Keratinocyte (primary cell): ENCODE measurements at regions not wholly inside any gene's neighbourhood (a gene's known extent, or its start where the extent isn't known, plus 50 kb on each side); places are given as distances from the start of the nearest gene placed in this dataset.

Source experiments
- DNase-seq: peaks from one replicate; pipeline ENCODE4 v3.0.0-alpha.2; 2011; ENCODE audit warnings: low read depth, missing footprints, low spot score
- FAIRE-seq: peaks from 2 replicates; lab custom pipeline; 2011; peaks lifted over from hg19 to GRCh38; lab: Jason Lieb, UNC
- H2AFZ ChIP-seq: 2 replicates; pipeline ENCODE4 v1.6.0; 2012; ENCODE audit warnings: low read length, control low read depth, inconsistent platforms; ENCODE audit not compliant: control insufficient read depth
- H3K27ac ChIP-seq: 2 replicates; pipeline ENCODE4 v1.5.1; 2011; ENCODE audit warnings: low read length; ENCODE audit not compliant: control insufficient read depth, insufficient read depth
- H3K27me3 ChIP-seq: 3 replicates; pipeline ENCODE4 v1.6.0; 2011; ENCODE audit warnings: low read length; ENCODE audit not compliant: control insufficient read depth, insufficient read depth; ENCODE audit errors: extremely low read depth
- H3K36me3 ChIP-seq, 2 experiments: 2 replicates in 1 of 2; 3 replicates in 1 of 2; pipeline ENCODE4 v1.5.1; 2011; ENCODE audit warnings: low read length in 2 of 2, mild to moderate bottlenecking in 1 of 2; ENCODE audit not compliant: control insufficient read depth in 2 of 2, insufficient read depth in 2 of 2; ENCODE audit errors: extremely low read depth in 1 of 2
- H3K4me1 ChIP-seq: 3 replicates; pipeline ENCODE4 v1.5.1; 2011; ENCODE audit warnings: low read length; ENCODE audit not compliant: control insufficient read depth, insufficient read depth; ENCODE audit errors: extremely low read depth
- H3K4me2 ChIP-seq: 3 replicates; pipeline ENCODE4 v1.6.0; 2011; ENCODE audit warnings: low read depth, low read length; ENCODE audit not compliant: control insufficient read depth, insufficient read depth; ENCODE audit errors: extremely low read depth
- H3K4me3 ChIP-seq, 3 experiments: fragments of 200-600 bp in 1 of 3; sonication (generic) in 1 of 3; 2 replicates in 2 of 3; 3 replicates in 1 of 3; pipeline ENCODE4 v1.5.1; 2011 to 2016; ENCODE audit warnings: low read length in 3 of 3, mild to moderate bottlenecking in 3 of 3, control low read depth in 2 of 3, inconsistent platforms in 1 of 3, low read depth in 1 of 3, mixed read lengths in 1 of 3, mixed run types in 1 of 3, moderate library complexity in 1 of 3; ENCODE audit not compliant: control insufficient read depth in 2 of 3, insufficient read depth in 2 of 3; ENCODE audit errors: extremely low read depth in 1 of 3
- H3K79me2 ChIP-seq: 2 replicates; pipeline ENCODE4 v1.6.0; 2012; ENCODE audit warnings: low read length; ENCODE audit not compliant: control insufficient read depth, insufficient read depth
- H3K9ac ChIP-seq: 3 replicates; pipeline ENCODE4 v1.6.0; 2011; ENCODE audit warnings: low read length; ENCODE audit not compliant: control insufficient read depth, insufficient read depth; ENCODE audit errors: extremely low read depth
- H3K9me1 ChIP-seq: 3 replicates; pipeline ENCODE4 v1.6.0; 2011; ENCODE audit warnings: low read length; ENCODE audit not compliant: control insufficient read depth, insufficient read depth; ENCODE audit errors: extremely low read depth
- H3K9me3 ChIP-seq: 2 replicates; pipeline ENCODE4 v1.5.1; 2012; ENCODE audit warnings: low read depth, low read length; ENCODE audit not compliant: control insufficient read depth
- H4K20me1 ChIP-seq: 3 replicates; pipeline ENCODE4 v1.6.0; 2011; ENCODE audit warnings: low read length; ENCODE audit not compliant: control insufficient read depth, insufficient read depth; ENCODE audit errors: extremely low read depth
- EZH2 ChIP-seq: IDR thresholded peaks from one replicate; pipeline ENCODE4 v1.6.1; 2012; ENCODE audit warnings: inconsistent platforms, mild to moderate bottlenecking, low read length, moderate library complexity
- dilution Hi-C: fragments of 300-500 bp; cut with MboI; formaldehyde crosslinking; loops from one replicate; pipeline ENCODE4 v1.7.0; 2020; ENCODE audit warnings: low sequenced_read_pairs; ENCODE audit not compliant: extremely low pct_ligation_motif_present
- TF ChIP-seq, protein P1 (sequence below), 3 experiments: IDR thresholded peaks in 1 of 3; conservative IDR thresholded peaks in 1 of 3; optimal IDR thresholded peaks in 1 of 3; 2 replicates in 2 of 3; 3 replicates in 1 of 3; pipeline versions ENCODE3 to v1.5.1; 2011; ENCODE audit warnings: low read length in 3 of 3, mild to moderate bottlenecking in 3 of 3, moderate library complexity in 2 of 3, control low read depth in 1 of 3, inconsistent platforms in 1 of 3; ENCODE audit not compliant: insufficient read depth in 2 of 3; ENCODE audit errors: extremely low read depth in 1 of 3

DNA sequence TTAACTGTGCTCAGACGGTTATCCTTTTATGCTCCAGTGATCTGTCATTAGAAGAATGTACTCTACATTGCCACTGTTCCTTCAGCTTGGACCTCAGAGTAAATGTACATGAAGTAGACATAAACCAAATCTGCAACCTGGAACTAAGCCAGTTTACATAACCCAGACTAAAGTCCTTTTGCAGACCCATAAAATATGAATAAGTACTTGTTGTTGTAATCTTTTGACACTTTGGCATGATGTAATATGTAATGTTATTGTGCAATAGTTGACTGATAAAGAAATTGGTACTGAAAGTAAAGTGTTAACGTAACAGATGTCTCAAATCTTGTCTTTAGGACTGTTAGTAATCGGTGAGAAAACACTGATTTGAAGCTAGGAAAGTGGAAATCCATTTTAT lies 115.8 kb upstream of the SORCS1 start:
- H3K4me2 ChIP-seq: no peak overlapping the region
- H3K79me2 ChIP-seq: no peaks in the 10 kb centered on the region
- H3K36me3 ChIP-seq: no peaks in the 10 kb centered on the region
- H3K9me1 ChIP-seq: no peaks in the 10 kb centered on the region
- dilution Hi-C loops: no loop called here
- no peak overlapping the region for H3K27ac ChIP-seq
- TF ChIP-seq, protein P1, sequence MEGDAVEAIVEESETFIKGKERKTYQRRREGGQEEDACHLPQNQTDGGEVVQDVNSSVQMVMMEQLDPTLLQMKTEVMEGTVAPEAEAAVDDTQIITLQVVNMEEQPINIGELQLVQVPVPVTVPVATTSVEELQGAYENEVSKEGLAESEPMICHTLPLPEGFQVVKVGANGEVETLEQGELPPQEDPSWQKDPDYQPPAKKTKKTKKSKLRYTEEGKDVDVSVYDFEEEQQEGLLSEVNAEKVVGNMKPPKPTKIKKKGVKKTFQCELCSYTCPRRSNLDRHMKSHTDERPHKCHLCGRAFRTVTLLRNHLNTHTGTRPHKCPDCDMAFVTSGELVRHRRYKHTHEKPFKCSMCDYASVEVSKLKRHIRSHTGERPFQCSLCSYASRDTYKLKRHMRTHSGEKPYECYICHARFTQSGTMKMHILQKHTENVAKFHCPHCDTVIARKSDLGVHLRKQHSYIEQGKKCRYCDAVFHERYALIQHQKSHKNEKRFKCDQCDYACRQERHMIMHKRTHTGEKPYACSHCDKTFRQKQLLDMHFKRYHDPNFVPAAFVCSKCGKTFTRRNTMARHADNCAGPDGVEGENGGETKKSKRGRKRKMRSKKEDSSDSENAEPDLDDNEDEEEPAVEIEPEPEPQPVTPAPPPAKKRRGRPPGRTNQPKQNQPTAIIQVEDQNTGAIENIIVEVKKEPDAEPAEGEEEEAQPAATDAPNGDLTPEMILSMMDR (optimal IDR thresholded peaks at IDR 0.05 in 1 of 3, IDR thresholded peaks at IDR 0.05 in 1 of 3, conservative IDR thresholded peaks at IDR 0.05 in 1 of 3; ENCODE audit: extremely low read depth in 1 of 3, insufficient read depth in 2 of 3, low read length in 3 of 3): no peak
- no peak for TF ChIP-seq EZH2
- H3K4me3 ChIP-seq: no peak overlapping the region
- no peak overlapping the region for H2AFZ ChIP-seq
- no peaks in the 10 kb centered on the region for H3K9me3 ChIP-seq
- H4K20me1 ChIP-seq: no peaks in the 10 kb centered on the region
- DNase-seq (no peak), FAIRE-seq (no peak)
- H3K27me3 ChIP-seq: no peaks in the 10 kb centered on the region
- H3K4me1 ChIP-seq: no peaks in the 10 kb centered on the region
- no peak overlapping the region for H3K9ac ChIP-seq

DNA sequence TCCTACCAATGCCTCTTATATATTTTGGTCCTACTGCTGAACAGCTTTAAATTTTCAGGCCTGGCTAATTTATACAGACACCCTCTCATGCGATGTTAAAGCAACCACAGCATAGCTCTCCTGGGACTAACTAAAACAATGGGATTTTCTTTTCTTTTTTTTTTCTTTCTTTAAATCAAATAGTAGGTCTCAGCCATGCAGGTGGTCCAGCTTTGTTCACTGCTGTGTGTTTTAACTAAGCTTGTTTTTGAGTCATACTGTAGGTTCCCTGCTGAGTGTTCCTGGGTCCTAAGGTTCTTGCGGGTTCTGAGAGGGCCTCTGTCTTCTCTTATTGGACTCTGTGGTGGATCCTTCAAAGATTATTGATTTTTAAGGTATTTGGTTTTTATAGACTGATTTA lies 113.1 kb upstream of the SORCS1 start:
- TF ChIP-seq, protein P1 (optimal IDR thresholded peaks at IDR 0.05 in 1 of 3, IDR thresholded peaks at IDR 0.05 in 1 of 3, conservative IDR thresholded peaks at IDR 0.05 in 1 of 3; ENCODE audit: extremely low read depth in 1 of 3, insufficient read depth in 2 of 3, low read length in 3 of 3): no peak
- TF ChIP-seq EZH2: no peak
- no peaks in the 10 kb centered on the region for H3K9me3 ChIP-seq
- dilution Hi-C loops: no loop called here

More for the DNA sequence above, 113.1 kb upstream of the SORCS1 start:
- H3K36me3 ChIP-seq: no peaks in the 10 kb centered on the region
- H4K20me1 ChIP-seq: no peaks in the 10 kb centered on the region
- no peak overlapping the region for H3K27ac ChIP-seq
- no peak overlapping the region for H3K4me3 ChIP-seq
- DNase-seq (no peak), FAIRE-seq (no peak)
- no peak overlapping the region for H2AFZ ChIP-seq
- no peak overlapping the region for H3K4me2 ChIP-seq
- no peaks in the 10 kb centered on the region for H3K27me3 ChIP-seq
- no peaks in the 10 kb centered on the region for H3K4me1 ChIP-seq
- H3K79me2 ChIP-seq: no peaks in the 10 kb centered on the region
- no peaks in the 10 kb centered on the region for H3K9me1 ChIP-seq
- no peak overlapping the region for H3K9ac ChIP-seq
